ENCODE measurements at regions not wholly inside any gene's neighbourhood (a gene's known extent, or its start where the extent isn't known, plus 50 kb on each side); places are given as distances from the start of the nearest gene placed in this dataset.

DNA sequence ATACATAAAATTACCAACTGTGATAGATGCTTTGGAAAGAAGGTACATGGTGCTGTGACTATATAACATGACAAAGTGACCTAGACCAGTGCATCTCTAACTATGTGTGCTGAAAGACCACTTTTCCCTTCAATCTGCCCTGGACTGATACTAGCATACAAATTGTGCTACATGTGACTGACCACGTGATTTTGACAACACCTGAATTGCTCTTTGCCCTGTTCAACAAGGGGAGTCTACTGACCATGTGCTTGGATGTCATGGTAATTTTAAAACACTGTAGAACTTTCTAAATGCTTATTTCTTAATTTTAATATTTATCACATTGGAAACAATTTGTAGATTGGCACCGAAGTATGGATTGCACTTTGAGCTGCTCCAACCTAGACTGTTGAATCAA, 142.4 kb downstream of the CAND1 start:
- dilution Hi-C loops (cut with MboI; ENCODE audit: extremely low pct_ligation_motif_present, low sequenced_read_pairs) (no loop called here), intact Hi-C loops (cut with micrococcal nuclease) (no loop called here)
- POLR2A ChIA-PET, result no interaction called here
- CTCF ChIA-PET, result no interaction called here
- Histone ChIP-seq H3K4me1 (ENCODE audit: control insufficient read depth, extremely low read depth, insufficient read depth, low read length) (no peaks in the 10 kb centered on the region), H3K4me2 (ENCODE audit: insufficient read depth, low read length) (no peak overlapping the region), H3K27ac (ENCODE audit: insufficient read depth, low read depth, low read length) (no peak overlapping the region), H3K9me1 (replicated peaks; ENCODE audit: control insufficient read depth, extremely low read depth, insufficient read depth, low read length) (no peaks in the 10 kb centered on the region), H3K9me3 (replicated peaks; ENCODE audit: control insufficient read depth, insufficient read depth, low read length) (no peaks in the 10 kb centered on the region), H2AFZ (ENCODE audit: low read depth, low read length) (no peak overlapping the region), H3K36me3 (ENCODE audit: control insufficient read depth in 2 of 2, extremely low read depth in 1 of 2, insufficient read depth in 2 of 2, low read length in 2 of 2) (no peaks in the 10 kb centered on the region), H3K4me3 (replicated peaks in 1 of 3; ENCODE audit: insufficient read depth in 1 of 3, low read depth in 1 of 3, low read length in 3 of 3) (no peak overlapping the region), H3K9ac (replicated peaks; ENCODE audit: extremely low read depth, insufficient read depth, low read length) (no peak overlapping the region), H4K20me1 (replicated peaks; ENCODE audit: control insufficient read depth, extremely low read depth, insufficient read depth, low read length) (no peaks in the 10 kb centered on the region), H3K79me2 (ENCODE audit: control insufficient read depth, insufficient read depth, low read length) (no peaks in the 10 kb centered on the region), H3K27me3 (ENCODE audit: control insufficient read depth in 2 of 2, insufficient read depth in 2 of 2, low read length in 2 of 2) (no peaks in the 10 kb centered on the region)
- FAIRE-seq (no peak), DNase-seq (ENCODE audit: low read depth, low spot score) (no peak)
- BruUV-seq (replicated peaks), result no TSS peak
- TF ChIP-seq POLR2A (IDR thresholded peaks at IDR 0.05; ENCODE audit: low read depth, low read length) (no peak), GATA2 (IDR thresholded peaks at IDR 0.05; ENCODE audit: insufficient read depth, insufficient read length, low read depth, low read length) (no peak), FOS (IDR thresholded peaks at IDR 0.05; ENCODE audit: borderline replicate concordance, insufficient read depth, low read length) (no peak), EZH2 (IDR thresholded peaks at IDR 0.05; ENCODE audit: borderline replicate concordance, low read depth, low read length, severe bottlenecking) (no peak), MYC (IDR thresholded peaks at IDR 0.05; ENCODE audit: low read depth, low read length) (no peak), JUN (IDR thresholded peaks at IDR 0.05; ENCODE audit: borderline replicate concordance, insufficient read depth, insufficient read length, low read depth) (no peak), POLR2AphosphoS5 (IDR thresholded peaks at IDR 0.05; ENCODE audit: insufficient read depth, low read depth, low read length) (no peak)
- TF ChIP-seq, protein P1, sequence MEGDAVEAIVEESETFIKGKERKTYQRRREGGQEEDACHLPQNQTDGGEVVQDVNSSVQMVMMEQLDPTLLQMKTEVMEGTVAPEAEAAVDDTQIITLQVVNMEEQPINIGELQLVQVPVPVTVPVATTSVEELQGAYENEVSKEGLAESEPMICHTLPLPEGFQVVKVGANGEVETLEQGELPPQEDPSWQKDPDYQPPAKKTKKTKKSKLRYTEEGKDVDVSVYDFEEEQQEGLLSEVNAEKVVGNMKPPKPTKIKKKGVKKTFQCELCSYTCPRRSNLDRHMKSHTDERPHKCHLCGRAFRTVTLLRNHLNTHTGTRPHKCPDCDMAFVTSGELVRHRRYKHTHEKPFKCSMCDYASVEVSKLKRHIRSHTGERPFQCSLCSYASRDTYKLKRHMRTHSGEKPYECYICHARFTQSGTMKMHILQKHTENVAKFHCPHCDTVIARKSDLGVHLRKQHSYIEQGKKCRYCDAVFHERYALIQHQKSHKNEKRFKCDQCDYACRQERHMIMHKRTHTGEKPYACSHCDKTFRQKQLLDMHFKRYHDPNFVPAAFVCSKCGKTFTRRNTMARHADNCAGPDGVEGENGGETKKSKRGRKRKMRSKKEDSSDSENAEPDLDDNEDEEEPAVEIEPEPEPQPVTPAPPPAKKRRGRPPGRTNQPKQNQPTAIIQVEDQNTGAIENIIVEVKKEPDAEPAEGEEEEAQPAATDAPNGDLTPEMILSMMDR (IDR thresholded peaks at IDR 0.05; ENCODE audit: extremely low read depth in 1 of 2, insufficient read depth in 1 of 2, low read depth in 1 of 2, low read length in 2 of 2), result no peak
